ENCODE measurements at regions not wholly inside any gene's neighbourhood (a gene's known extent, or its start where the extent isn't known, plus 50 kb on each side); places are given as distances from the start of the nearest gene placed in this dataset.
"Not testable (repeated sequence)": the region's sequence is repeated elsewhere in the genome, so short reads cannot be mapped to it uniquely, and the experiment has no call there.

DNA sequence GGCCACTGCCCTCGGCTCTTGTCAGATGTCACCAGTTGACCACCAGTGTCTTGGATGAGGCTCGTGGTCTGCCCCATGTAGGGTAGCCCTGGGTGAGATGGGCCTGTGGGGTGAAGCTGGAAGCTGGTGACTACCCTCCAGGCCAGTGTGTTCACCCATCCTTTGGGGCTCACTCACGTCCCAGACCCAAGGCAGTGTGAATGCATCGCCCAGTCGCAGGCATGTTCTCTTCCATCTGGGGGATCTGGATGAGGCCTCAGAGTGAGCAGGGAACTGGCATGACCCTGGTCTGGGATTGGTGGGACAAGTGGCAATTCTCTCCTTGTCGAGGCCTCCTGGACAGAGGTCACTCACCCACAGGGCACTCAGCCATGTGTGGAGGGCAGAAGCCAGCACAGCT, 120.1 kb upstream of the PHACTR3 start:
- no peaks in the 10 kb centered on the region for H3K27me3 ChIP-seq (ENCODE audit: insufficient read depth, low read length)
- no peak overlapping the region for H3K27ac ChIP-seq (ENCODE audit: low read length)

GRCh38 chr20:59485576-59486454, 118.5 kb upstream of the PHACTR3 start:
- Histone ChIP-seq H3K27ac (ENCODE audit: low read length) (no peak overlapping the region), H3K27me3 (ENCODE audit: insufficient read depth, low read length) (no peaks in the 10 kb centered on the region), H3K4me1 (ENCODE audit: insufficient read depth, low read length) (no peaks in the 10 kb centered on the region), H3K9ac (ENCODE audit: low read depth, low read length) (no peak overlapping the region), H3K4me3 (ENCODE audit: low read length) (no peak overlapping the region), H3K36me3 (ENCODE audit: insufficient read depth, low read depth, low read length) (no peaks in the 10 kb centered on the region), H3K9me3 (ENCODE audit: insufficient read depth, low read depth, low read length) (no peaks in the 10 kb centered on the region)

More for the DNA sequence above, 120.1 kb upstream of the PHACTR3 start:
- Histone ChIP-seq H3K4me1 (ENCODE audit: insufficient read depth, low read length) (no peaks in the 10 kb centered on the region), H3K36me3 (ENCODE audit: insufficient read depth, low read depth, low read length) (no peaks in the 10 kb centered on the region), H3K9ac (ENCODE audit: low read depth, low read length) (no peak overlapping the region), H3K4me3 (ENCODE audit: low read length) (no peak overlapping the region), H3K9me3 (ENCODE audit: insufficient read depth, low read depth, low read length) (no peaks in the 10 kb centered on the region)

- H3K27ac ChIP-seq (ENCODE audit: low read length); H3K36me3 ChIP-seq (ENCODE audit: insufficient read depth, low read depth, low read length); H3K4me1 ChIP-seq (ENCODE audit: insufficient read depth, low read length); H3K27me3 ChIP-seq (ENCODE audit: insufficient read depth, low read length); H3K9ac ChIP-seq (ENCODE audit: low read depth, low read length); H3K4me3 ChIP-seq (ENCODE audit: low read length); H3K9me3 ChIP-seq (ENCODE audit: insufficient read depth, low read depth, low read length): not testable (repeated sequence)
Measured at GRCh38 chr20:59488459-59488858, 115.9 kb upstream of the PHACTR3 start.

DNA sequence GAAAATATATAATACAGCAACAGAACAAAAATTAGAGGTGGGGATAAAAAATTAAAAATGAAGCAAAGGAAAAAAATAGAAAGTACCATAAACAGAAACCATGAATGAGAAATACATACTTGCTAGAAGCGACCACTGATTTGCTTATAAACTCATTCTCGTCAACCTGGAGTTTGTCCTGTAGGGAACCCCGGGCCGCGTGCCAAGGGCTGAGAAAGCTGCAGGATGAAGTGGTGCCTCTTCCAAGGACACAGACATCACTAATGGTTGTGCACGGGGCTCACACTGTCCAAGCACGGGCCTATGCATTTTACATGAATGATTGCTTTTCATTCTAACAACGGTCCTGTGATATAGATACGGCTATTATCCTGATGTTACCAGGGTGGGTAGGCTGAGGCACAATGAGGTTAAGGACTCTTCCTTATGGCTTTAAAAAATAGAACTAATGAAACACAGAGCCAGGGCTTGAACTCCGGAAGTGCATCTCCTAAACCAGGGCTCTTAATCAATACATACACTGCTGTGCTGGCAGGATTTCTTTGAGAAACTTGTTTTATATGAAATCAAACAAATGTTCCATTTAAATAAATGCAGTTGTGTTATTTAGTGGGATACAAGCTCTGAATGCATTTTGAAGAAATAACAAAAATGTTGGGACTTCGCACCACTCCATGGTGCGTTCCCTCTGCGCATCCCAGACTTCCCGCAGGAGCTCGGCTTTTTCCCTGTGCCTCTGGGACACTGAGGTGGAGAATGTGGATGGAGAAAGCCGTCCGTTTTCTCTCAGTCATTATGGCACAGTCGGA, 113.9 kb upstream of the PHACTR3 start:
- not testable (repeated sequence) for H3K4me1 ChIP-seq (ENCODE audit: insufficient read depth, low read length); H3K27ac ChIP-seq (ENCODE audit: low read length); H3K36me3 ChIP-seq (ENCODE audit: insufficient read depth, low read depth, low read length); H3K27me3 ChIP-seq (ENCODE audit: insufficient read depth, low read length); H3K9me3 ChIP-seq (ENCODE audit: insufficient read depth, low read depth, low read length); H3K4me3 ChIP-seq (ENCODE audit: low read length); H3K9ac ChIP-seq (ENCODE audit: low read depth, low read length)

- Histone ChIP-seq H3K27ac (ENCODE audit: low read length) (no peak overlapping the region), H3K4me1 (ENCODE audit: insufficient read depth, low read length) (no peaks in the 10 kb centered on the region), H3K9ac (ENCODE audit: low read depth, low read length) (no peak overlapping the region), H3K9me3 (ENCODE audit: insufficient read depth, low read depth, low read length) (no peaks in the 10 kb centered on the region), H3K36me3 (ENCODE audit: insufficient read depth, low read depth, low read length) (no peaks in the 10 kb centered on the region), H3K4me3 (ENCODE audit: low read length) (no peak overlapping the region), H3K27me3 (ENCODE audit: insufficient read depth, low read length) (peaks cover 9% of the 10 kb centered on the region; the same call in 1 of the 2 replicates)
Measured at GRCh38 chr20:59491884-59492283, 112.5 kb upstream of the PHACTR3 start.

DNA sequence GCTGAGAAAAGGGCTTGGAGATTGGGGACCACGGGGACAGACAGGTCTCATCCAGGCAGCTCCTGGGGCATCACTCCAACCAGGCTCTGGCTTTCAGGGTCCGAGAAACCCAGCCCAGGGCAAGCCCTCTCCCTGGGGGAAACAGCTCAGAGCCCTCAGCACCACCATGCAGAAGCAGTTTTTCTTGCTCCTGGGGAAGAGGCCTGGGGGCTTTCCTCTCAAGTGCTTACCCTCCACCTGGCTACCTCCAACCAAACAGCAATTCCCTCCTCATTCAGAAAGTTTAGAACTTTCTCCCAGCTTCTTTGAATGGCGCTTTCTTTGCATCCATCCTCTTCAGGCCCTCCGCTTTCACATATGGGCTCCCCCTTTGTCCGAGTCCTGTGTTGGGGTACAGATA, 110.4 kb upstream of the PHACTR3 start:
- Histone ChIP-seq H3K9ac (ENCODE audit: low read depth, low read length) (no peak overlapping the region), H3K9me3 (ENCODE audit: insufficient read depth, low read depth, low read length) (no peaks in the 10 kb centered on the region; the same call in 1 of the 2 replicates), H3K27me3 (ENCODE audit: insufficient read depth, low read length) (peaks cover 11% of the 10 kb centered on the region; the same call in 1 of the 2 replicates), H3K36me3 (ENCODE audit: insufficient read depth, low read depth, low read length) (no peaks in the 10 kb centered on the region), H3K4me3 (ENCODE audit: low read length) (no peak overlapping the region), H3K27ac (ENCODE audit: low read length) (no peak overlapping the region), H3K4me1 (ENCODE audit: insufficient read depth, low read length) (no peaks in the 10 kb centered on the region)

DNA sequence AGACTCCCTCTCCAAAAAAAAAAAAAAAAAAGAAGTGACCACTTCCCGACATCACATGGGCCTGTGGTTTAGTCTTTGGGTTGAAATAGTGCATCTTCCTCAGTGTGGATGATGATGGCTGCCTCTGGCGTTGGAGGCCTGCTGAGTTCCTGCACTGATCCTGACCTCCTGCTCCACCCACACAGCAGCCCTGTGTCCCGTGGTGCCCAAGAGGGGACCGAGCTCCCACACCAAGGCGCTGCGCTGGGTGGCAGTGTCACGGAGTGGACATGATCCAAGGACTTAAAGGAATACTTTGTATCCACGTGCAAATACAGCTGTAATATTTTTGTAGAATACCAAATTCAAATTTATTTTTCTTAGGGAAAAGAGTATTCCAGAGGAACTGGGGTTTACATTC, 109.2 kb upstream of the PHACTR3 start:
- peaks cover 11% of the 10 kb centered on the region; the same call in 1 of the 2 replicates for H3K27me3 ChIP-seq (ENCODE audit: insufficient read depth, low read length)

DNA sequence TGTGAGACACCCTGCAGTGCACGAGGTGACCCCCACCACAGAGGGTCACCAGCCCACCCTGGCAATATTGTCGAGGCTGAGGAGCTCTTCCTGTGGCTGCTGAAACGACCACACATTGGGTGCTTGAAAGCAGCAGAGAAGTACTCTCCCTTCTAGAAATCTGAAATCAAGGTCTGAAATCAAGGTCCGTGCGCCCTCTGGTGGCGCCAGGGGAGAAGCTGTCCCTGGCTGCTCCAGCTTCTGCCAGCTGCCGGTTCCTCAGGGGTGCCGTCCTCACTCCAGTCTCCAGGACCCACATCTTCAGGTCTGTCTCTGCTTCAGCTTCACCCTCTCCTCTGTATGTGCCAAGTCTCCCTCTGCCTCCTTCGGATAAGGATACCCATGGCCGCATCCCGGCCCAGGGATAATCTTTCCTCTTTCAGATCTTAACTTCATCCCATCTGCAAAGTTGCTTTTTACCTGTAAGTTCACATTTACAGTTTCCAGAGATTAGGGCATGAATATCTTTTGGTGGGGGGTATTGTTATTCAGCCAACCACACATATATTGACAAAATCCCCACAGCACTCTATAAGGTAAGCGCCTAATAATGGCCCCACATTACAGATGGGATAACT, 108.3 kb upstream of the PHACTR3 start:
- Histone ChIP-seq H3K27ac (ENCODE audit: low read length) (no peak overlapping the region), H3K27me3 (ENCODE audit: insufficient read depth, low read length) (peaks cover 11% of the 10 kb centered on the region; the same call in 1 of the 2 replicates), H3K9me3 (ENCODE audit: insufficient read depth, low read depth, low read length) (no peaks in the 10 kb centered on the region; the same call in none of the 2 replicates), H3K36me3 (ENCODE audit: insufficient read depth, low read depth, low read length) (no peaks in the 10 kb centered on the region), H3K4me1 (ENCODE audit: insufficient read depth, low read length) (no peaks in the 10 kb centered on the region), H3K9ac (ENCODE audit: low read depth, low read length) (no peak overlapping the region), H3K4me3 (ENCODE audit: low read length) (no peak overlapping the region)

More for the DNA sequence above, 109.2 kb upstream of the PHACTR3 start:
- H3K9me3 ChIP-seq (ENCODE audit: insufficient read depth, low read depth, low read length): no peaks in the 10 kb centered on the region; the same call in none of the 2 replicates
- H3K9ac ChIP-seq (ENCODE audit: low read depth, low read length): no peak overlapping the region
- no peaks in the 10 kb centered on the region for H3K4me1 ChIP-seq (ENCODE audit: insufficient read depth, low read length)
- H3K36me3 ChIP-seq (ENCODE audit: insufficient read depth, low read depth, low read length): no peaks in the 10 kb centered on the region
- no peak overlapping the region for H3K27ac ChIP-seq (ENCODE audit: low read length)
- no peak overlapping the region for H3K4me3 ChIP-seq (ENCODE audit: low read length)

DNA sequence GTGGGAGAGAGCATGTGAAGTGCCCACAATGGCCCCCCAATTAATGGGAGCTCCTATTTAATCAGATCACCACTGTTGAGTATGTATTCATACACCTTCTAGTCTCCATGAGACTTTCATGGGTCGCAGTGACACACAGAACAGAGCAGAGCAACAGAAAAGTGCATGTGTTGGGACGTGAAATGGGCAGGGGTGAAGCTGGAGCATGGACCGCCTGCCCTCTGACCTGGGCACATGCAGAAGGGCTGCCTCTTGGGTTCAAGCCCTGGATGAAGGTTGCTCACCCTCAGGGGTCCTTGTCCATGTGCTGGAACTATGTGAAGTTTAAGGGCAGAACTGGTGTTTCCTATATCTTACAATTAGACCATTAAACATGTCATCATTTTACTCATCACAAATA, 106.0 kb upstream of the PHACTR3 start:
- no peaks in the 10 kb centered on the region for H3K36me3 ChIP-seq (ENCODE audit: insufficient read depth, low read depth, low read length)
- H3K9ac ChIP-seq (ENCODE audit: low read depth, low read length): no peak overlapping the region
- no peaks in the 10 kb centered on the region; the same call in none of the 2 replicates for H3K9me3 ChIP-seq (ENCODE audit: insufficient read depth, low read depth, low read length)
- H3K27me3 ChIP-seq (ENCODE audit: insufficient read depth, low read length): peaks cover 11% of the 10 kb centered on the region; the same call in 1 of the 2 replicates
- no peaks in the 10 kb centered on the region for H3K4me1 ChIP-seq (ENCODE audit: insufficient read depth, low read length)
- no peak overlapping the region for H3K4me3 ChIP-seq (ENCODE audit: low read length)
- H3K27ac ChIP-seq (ENCODE audit: low read length): no peak overlapping the region

DNA sequence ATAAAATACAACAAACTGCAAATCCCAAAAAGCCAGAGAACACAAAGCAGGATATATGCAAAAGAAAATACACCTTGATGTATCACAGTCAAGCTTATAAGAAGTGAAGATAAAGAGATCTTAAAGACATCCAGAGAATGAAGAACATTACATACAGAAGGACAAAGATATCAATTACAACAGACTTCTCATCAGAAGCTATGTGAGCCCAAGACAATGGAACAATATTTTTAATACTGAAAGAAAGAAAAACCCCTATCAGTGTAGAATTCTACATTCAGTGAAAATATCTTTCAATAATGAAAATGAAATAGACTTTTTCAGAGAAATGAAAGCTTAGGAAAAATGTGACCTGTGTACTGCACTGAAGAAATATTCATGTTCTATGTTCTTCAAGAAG, 104.5 kb upstream of the PHACTR3 start:
- Histone ChIP-seq H3K4me1 (ENCODE audit: insufficient read depth, low read length) (no peaks in the 10 kb centered on the region), H3K27me3 (ENCODE audit: insufficient read depth, low read length) (peaks cover 11% of the 10 kb centered on the region; the same call in 1 of the 2 replicates), H3K4me3 (ENCODE audit: low read length) (no peak overlapping the region), H3K9me3 (ENCODE audit: insufficient read depth, low read depth, low read length) (no peaks in the 10 kb centered on the region; the same call in none of the 2 replicates), H3K27ac (ENCODE audit: low read length) (no peak overlapping the region), H3K36me3 (ENCODE audit: insufficient read depth, low read depth, low read length) (no peaks in the 10 kb centered on the region), H3K9ac (ENCODE audit: low read depth, low read length) (no peak overlapping the region)

DNA sequence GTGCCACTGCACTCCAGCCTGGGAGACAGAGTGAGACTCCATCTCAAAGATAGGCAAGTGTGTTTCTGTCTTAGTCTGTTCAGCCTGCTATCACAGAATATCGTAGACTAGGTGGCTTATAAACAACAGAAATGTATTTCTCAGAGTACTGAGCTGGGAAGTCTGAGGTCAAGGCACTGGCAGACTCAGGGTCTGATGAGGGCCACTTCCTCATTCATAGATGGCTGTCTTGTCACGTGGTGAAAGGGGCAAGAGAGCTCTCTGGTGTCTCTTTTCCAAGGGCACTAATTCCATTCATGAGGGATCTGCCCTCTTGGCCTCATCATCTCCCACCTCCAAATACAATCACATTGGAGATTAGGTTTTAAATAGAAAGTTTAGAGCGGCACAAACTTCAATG, 95.6 kb upstream of the PHACTR3 start:
- H3K4me1 ChIP-seq (ENCODE audit: insufficient read depth, low read length): no peaks in the 10 kb centered on the region
- no peaks in the 10 kb centered on the region for H3K27me3 ChIP-seq (ENCODE audit: insufficient read depth, low read length)
- no peak overlapping the region for H3K9ac ChIP-seq (ENCODE audit: low read depth, low read length)
- no peak overlapping the region for H3K4me3 ChIP-seq (ENCODE audit: low read length)
- H3K9me3 ChIP-seq (ENCODE audit: insufficient read depth, low read depth, low read length): no peaks in the 10 kb centered on the region; the same call in 1 of the 2 replicates
- H3K36me3 ChIP-seq (ENCODE audit: insufficient read depth, low read depth, low read length): no peaks in the 10 kb centered on the region
- no peak overlapping the region for H3K27ac ChIP-seq (ENCODE audit: low read length)

Measured in iPS-20b (cell line).